ENCODE measurements at regions not wholly inside any gene's neighbourhood (a gene's known extent, or its start where the extent isn't known, plus 50 kb on each side); places are given as distances from the start of the nearest gene placed in this dataset.
"Not testable (repeated sequence)": the region's sequence is repeated elsewhere in the genome, so short reads cannot be mapped to it uniquely, and the experiment has no call there.

DNA sequence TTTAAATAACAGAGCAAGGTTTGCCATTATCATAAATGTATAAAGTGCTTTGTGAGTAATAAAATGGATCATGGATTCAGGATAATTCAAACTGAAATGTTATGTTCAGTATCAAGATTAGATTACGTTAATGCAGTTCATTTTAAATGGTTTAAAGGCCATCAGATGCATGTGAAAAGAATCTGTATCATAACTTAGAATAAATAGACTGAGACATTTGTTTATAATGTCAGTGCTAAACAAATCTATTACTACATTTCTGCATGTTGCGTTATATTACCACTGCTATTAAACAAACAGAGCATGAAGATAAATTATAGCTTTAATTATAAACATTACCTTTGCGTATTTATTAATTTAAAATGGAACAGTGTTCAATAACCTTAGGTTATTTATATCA lies 160.2 kb downstream of the TOX3 start:
- ChIA-PET CTCF (no interaction called here), POLR2A (no interaction called here)

DNA sequence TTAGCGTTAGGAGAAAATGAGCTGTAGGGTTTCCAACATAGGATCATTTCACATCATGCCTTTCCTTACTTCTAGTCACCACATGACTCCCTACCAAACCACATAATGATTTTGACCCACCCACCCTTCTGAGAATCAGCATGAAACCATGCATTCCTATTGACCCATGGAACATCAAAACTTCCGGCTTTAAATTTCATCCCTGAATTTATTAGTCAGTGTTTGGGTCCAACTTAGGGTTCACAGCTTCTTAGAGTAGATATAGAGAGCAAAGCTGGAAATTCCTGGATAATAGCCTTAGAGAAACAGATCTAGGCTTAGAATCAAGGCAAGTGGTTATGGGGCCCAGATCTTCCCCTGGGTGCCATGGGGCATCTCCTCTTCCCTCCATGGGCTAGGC lies 162.6 kb downstream of the TOX3 start:
- ChIA-PET CTCF (no interaction called here), POLR2A (no interaction called here)

DNA sequence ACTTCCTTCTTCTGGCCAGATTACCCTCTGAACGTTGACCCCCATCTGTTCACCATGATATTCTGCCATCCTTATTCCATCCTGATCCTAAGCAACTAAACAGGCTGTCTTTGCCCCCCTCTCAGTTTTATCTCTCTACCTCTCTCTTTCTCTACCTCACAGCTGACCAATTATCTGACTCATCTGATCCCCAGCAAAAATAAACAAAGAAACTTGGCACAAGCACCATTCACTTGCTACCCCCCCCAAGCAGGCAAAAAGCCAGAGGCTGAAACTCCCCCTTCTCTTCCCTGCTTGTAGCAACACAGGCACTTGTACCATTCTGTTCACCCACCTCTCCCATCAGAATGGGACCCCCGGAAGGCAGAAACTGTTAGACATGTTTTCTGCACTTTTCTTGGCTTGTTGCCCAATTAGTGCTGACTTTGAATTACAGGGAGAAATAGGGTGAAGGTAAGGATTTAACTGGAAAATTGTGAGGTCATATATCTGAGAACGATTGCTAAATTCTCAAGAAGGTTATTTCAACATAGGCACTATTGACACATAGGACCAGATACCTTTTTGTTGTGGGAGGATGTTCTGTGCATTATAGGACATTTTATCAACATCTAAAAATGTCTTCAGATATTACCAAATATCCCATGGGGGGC lies 163.2 kb downstream of the TOX3 start:
- CTCF ChIA-PET = no interaction called here
- POLR2A ChIA-PET = no interaction called here

DNA sequence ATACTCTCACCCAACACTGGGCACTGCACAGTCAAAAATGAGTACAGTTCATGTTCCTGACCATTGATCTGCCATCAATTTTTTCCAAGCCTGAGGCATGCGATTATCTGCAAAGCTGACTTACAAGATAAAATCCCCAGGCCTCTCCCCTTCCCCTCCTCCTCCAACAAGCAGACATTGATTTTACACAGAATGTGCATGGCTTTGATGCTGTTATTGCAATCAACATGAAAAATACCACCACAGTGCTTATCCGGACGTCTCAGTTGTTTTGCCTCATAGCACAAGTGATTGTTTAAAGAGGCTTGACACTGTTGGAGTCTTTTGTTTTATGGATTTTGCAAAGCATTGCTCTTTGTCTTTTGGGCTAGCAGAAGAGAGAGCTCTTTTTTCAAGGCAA lies 163.8 kb downstream of the TOX3 start:
- POLR2A ChIA-PET = no interaction called here
- CTCF ChIA-PET = no interaction called here

DNA sequence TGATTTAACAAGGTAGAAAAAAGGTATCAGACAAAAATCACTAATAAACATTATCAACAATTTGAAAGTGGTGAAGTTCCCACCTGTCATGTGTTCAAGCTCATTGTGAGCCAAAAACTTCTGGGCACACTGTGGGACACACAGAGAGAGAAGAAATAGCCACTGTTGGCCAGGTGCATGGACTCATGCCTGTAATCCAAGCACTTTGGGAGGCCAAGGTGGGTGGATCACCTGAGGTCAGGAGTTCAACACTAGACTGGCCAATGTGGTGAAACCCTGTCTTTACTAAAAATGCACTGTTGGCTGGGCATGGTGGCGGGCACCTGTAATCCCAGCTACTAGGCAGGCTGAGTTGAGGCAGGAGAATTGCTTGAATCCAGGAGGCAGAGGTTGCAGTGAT lies 167.4 kb downstream of the TOX3 start:
- CTCF ChIA-PET = no interaction called here
- POLR2A ChIA-PET = no interaction called here

DNA sequence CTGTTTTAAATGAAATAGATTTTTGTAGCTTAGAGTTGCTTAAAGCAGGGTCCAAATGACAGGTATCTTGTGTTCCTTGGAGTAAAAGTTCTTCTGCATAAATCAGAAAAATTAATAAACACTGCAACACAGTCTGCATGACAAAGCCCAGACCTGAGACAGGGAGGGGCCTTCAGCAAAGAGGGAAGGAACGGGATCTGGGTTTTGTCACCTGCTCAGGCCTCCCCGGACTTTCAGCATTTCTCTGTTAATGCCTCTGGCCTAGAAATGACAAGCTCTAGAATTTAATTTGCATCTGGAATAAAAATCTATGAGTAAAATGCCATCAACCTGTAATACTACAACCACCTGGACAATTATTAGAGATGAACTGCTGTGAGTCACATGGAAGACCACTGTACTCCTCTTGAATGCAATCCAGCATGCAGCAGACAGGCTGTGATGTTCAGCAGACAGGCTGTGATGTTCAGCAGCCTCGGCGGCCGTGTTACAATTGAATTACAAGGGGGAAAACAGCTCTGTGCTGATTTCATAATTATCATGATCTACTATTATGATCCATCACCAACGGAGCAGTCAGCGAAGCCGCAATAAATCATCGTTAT lies 170.2 kb downstream of the TOX3 start:
- CTCF ChIA-PET = no interaction called here

DNA sequence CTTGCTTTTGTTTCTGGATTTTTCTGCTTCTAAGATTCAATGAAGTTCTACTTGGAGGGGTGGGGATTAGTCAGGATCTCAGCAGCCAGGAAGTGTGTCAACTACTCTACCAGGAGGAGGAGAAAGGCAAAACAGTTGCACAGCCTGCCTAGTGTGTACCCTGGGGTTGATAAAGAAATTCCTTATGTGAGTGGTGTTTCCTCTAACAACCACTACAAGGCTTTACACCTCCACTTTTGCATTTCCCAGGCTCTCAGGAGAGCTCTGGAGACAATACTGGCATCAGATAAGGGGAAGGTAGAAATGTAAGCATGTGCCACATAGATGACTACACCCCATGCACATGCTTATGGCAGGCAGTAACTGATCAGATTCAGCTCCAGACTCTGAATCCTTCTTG lies 174.6 kb downstream of the TOX3 start:
- CTCF ChIA-PET = no interaction called here
- POLR2A ChIA-PET = no interaction called here

More for the DNA sequence above, 170.2 kb downstream of the TOX3 start:
- POLR2A ChIA-PET = no interaction called here

DNA sequence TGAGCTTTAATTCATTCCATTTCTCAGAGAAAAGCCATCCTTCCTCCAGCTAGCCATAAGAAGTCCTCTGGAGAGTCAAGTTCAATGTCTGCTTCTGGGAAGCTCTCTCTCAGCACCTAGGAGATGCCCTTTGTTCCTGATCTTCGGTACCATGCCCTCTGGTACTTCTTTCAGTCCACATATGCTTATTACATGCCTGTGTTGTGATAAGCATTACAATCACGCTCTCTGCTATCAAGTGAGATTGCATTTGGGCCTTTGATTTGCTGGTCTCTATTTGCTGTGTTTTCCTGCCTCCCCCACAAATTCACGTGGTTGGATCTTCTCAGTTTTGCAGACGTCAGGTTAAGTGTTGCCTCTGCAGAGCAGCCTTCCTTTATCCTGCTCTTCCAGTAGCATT lies 178.1 kb downstream of the TOX3 start:
- ChIA-PET POLR2A (no interaction called here), CTCF (no interaction called here)

DNA sequence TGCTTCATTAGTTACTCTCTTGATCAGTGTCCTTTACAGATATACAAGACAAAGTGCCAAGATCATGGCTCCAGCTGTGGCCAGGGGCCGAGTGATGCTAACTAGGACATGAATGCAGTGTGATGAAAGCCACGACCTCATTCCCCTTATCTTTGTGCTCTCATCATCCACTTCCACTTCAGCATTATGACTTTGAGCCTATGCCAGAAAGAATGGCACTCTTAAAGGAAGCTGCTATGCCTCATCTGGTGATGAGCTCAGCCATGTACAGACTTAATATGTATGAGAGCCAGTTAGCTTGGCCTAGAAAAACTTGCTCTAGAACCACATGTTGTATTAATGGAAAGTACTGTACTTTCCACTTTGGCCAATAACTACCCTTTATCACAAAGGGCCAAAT lies 179.1 kb downstream of the TOX3 start:
- CTCF ChIA-PET = no interaction called here
- POLR2A ChIA-PET = no interaction called here

DNA sequence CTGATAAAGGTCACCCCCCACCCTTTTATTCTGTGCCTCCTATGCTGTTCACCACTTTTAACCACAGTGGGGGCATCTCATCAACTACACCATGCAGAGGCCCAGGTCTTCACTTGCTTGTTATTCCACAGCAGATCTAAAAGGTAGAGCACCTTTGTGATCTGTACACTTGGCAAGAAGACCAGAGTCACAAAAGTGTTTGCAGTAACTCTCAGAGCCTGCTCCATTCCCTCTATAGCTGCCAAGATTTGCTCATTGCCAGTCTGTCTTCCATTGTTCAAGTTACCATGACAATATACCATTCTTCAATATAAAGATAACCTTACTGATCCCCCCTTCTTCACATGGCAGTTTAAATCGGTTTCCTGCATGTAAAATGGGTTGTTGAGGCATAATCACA lies 180.0 kb downstream of the TOX3 start:
- CTCF ChIA-PET = no interaction called here
- POLR2A ChIA-PET = no interaction called here

DNA sequence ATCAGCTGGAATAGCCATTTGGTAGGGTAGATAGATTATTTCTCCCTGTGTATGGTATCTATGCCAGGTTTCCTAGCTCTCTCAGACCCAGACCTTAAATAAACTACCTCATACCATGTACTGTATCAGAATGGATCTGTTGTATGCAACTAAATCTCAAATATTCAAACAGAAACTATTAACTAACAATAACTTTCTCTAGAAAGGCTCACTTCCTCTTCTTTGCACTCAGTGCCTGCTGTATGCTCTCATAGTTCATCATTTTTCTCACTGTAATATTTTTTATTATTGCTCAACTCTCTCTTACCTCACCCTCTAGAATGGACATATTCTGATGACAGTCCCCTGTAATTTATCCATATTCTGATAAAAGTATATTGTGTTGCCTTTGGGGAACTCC lies 182.4 kb downstream of the TOX3 start:
- CTCF ChIA-PET = no interaction called here
- POLR2A ChIA-PET = no interaction called here

DNA sequence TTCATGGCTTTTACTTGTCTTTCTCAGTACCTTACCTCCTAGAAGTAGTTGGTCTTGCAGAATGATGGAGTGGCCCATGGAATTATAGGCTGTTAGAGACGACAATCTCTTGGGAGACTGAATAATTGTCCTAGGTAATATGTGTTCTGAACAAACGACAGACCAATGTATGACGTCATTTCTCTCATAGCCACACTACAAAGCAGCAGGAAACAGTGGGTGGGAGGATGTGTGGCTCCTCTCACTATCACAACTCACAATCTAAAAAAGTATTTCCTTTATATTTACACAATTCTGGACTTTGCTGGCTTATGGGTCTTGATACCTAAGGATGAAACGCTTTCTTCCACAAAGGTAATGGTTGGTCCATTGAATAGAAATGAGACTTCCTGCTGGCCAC lies 183.9 kb downstream of the TOX3 start:
- ChIA-PET POLR2A (no interaction called here), CTCF (no interaction called here)

DNA sequence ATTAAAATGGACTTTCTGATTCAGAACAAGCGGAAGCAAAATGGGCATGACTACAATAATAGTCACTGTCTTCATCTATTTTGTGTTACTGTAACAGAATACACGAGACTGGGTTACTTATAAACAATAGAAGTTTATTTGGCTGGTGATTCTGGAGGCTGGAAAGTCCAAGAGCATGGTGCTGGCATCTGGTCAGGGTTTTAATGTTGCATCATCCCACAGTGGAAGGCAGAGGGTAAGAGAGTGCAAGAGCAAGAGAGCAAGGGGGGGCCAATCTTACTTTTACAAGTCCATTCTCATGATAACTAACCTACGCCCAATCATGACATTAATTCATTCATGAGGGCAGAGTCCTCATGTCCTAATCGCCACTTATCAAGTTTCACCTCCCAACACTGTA lies 189.2 kb downstream of the TOX3 start:
- CTCF ChIA-PET = no interaction called here
- POLR2A ChIA-PET = no interaction called here

DNA sequence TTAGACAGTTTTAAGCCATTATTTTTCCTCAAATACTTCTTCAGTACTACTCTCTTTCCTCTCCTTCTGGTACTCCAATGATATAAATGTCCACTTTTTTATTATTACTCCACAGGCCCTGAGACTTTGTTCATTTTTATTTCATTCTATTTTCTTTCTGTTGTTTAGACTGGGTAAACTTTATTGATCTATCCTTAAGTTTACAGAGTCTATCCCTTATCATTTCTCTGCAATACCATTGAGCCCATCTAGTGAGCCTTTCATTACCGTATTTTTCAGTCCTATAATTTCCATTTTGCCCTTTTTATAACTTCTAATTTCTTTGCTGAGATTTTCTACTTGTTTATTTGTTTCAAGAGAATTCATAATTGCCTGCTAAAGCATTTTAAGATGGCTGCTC lies 193.7 kb downstream of the TOX3 start:
- CTCF ChIA-PET = no interaction called here
- POLR2A ChIA-PET = no interaction called here

DNA sequence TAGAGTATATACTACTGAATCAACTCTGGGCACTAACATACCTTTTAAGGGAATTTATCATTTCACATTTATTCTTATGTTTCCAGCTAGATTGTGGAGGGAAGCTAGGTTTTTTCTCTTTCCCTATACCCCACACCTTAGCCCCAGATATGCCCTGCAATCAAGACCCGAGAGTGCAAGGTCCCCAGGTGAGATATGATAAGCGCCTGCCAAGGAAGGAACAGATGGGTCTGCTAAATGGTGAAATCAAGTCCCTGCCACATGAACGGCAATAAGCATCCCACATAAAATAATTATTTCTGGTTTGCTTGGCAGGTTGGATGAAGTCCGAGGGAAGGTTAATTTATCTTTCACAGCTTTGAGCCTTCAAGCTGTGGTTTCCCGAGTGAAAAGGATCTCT lies 195.5 kb downstream of the TOX3 start:
- ChIA-PET CTCF (no interaction called here), POLR2A (no interaction called here)

DNA sequence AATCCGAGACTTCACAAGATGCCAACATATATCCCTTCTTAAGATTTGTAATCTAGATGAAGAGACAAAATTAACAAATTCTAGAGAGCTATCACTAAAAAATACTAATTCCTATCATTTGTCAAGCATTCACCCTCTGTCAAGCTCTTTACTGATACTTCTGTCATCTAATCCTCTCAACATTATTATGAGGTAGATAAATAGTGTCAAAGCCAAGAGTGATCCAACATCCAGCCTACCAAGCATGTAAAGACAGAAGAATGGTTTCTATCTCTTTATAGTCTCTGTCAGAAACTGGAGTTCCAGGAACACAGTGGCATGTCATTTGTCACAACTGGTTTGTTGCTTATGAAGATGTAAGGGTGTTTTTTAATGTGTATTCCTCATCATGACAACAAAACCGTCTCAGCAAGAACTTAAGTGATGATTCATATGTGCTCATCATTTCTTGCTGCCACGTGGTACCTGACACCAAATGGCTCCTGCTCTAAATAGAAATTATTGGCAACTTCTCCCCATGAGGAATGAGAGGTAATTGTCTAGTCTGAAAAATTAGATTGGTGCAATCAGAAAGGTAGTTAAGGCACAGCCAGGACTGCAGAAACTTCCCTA lies 196.8 kb downstream of the TOX3 start:
- ChIA-PET POLR2A (no interaction called here), CTCF (no interaction called here)

DNA sequence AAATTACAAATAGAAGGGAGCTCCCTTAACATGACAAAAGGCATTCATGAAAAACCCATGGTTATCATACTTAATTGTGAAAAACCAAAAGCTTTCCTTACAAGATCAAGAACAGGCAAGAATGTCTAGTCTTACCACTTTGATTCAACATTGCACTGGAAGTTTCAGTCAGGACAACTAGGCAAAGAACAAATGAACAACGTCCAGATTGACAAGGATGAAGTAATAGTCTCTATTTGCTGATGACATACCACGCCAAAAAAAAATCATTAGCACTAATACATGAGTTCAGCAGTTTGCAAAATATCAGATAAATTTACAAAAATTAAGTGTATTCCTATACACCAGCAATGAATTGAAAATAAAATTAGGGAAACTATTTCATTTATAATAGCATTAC lies 200.2 kb downstream of the TOX3 start:
- POLR2A ChIA-PET = no interaction called here
- CTCF ChIA-PET = no interaction called here

DNA sequence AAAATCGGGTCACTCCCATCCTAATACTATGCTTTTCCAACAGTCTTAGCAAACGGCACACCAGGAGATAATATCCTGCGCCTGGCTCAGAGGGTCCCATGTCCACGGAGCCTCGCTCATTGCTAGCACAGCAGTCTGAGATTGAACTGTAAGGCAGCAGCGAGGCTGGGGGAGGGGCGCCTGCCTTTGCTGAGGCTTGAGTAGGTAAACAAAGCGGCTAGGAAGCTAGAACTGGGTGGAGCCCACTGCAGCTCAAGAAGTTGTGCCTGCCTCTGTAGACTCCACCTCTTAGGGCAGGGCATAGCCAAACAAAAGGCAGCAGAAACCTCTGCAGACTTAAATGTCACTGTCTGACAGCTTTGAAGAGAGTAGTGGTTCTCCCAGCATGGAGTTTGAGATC lies 213.3 kb downstream of the TOX3 start:
- CTCF ChIA-PET, POLR2A ChIA-PET: not testable (repeated sequence)

DNA sequence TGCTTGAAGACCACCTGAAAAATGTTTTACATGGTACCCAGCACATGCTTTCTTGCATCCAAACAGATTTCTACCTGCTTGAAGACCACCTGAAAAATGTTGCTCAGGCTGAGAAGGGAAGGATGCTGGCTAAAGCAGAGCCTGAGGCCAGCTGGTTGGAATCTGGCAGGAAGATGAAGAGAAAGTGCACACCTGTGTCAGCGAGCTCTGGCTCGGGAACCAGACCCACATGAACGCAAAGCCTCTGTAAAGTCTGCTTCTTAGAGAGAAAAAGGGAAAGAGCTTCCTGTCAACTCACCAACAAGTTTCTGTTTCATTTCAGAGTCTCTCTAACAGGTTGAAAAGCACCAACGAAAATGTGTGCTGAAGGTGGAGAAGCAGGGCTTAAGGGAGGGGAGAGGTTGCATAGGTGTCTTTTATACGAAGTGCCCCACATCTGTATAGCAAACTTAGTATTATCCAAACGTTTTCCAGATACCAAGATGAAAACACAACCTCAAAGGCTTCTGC lies 226.0 kb downstream of the TOX3 start:
- ChIA-PET POLR2A (no interaction called here), CTCF (no interaction called here)

DNA sequence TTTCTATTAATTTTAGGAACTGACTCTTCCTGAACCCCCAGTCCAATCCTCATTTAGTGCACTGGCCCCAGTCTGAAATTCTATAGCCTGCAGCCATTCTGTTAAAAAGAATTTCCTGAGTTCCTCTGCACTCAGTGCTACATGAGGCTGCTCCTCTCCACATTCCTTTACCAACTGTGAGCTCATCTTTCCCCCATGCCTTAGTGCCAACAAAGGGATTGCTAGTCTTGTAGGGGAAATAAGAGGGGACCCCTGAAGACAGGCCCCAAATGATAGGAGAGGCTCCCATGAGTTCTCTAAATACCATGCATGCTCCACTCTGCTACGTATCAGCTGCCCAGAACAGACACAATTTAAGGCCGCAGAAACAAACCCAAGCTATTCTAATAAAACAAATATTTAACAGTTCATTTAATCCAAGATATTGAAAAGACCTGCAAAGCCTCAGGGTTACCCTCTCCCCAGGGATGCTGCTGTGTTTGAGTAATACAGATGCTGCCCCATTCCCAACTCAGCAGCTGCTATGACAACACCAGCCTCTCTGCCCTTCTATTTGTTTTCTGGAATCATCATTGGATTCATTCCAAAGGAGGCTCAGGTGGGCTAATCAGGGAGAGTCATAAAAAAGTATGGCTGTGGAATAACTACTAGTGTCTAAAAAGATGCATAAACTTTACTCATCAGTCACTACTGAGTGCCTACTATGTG lies 228.5 kb downstream of the TOX3 start:
- CTCF ChIA-PET = no interaction called here

DNA sequence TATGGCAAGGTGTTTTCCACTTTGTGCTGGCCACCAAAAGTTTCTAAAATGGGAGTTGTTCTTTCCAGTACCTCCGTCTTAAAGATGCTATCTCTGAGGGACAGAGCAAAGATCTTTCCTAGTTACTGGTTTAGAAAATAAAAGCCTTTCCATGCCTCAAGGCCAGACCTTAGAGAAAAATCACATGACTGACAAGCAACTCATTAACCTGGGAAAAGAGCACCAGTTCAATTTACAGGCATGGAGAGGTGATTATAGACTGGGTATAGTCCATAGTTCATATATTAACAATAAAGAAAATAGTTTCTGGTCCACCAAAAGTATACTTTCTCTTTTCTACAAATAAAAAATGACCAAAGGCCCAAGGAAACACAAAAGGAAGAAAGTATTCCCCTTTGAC lies 230.7 kb downstream of the TOX3 start:
- POLR2A ChIA-PET = no interaction called here
- CTCF ChIA-PET = no interaction called here

More for the DNA sequence above, 228.5 kb downstream of the TOX3 start:
- POLR2A ChIA-PET = no interaction called here

DNA sequence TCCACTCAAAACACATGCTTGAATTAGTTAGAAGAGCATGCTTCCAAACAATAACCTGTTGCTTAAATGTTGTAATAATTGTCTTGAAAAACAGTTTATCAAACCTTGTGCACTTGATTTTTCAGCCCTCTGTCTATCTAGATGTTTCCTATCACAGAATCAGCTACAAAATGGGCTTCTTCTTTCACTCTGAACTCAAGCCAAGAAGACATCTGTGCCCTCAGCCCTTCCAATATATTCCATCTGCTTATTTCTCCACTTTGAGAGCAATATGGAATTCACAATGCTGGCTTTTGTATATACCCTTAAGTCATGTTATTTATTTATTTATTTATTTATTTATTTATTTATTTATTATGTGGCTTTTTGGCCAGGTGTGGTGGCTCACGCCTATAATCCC lies 234.2 kb downstream of the TOX3 start:
- POLR2A ChIA-PET = no interaction called here

More for the DNA sequence above, 234.2 kb downstream of the TOX3 start:
- CTCF ChIA-PET = no interaction called here
